Fibroblast of the aortic adventitia (primary cell): ENCODE measurements at regions not wholly inside any gene's neighbourhood (a gene's known extent, or its start where the extent isn't known, plus 50 kb on each side); places are given as distances from the start of the nearest gene placed in this dataset.

Experiments used
- DNase-seq: peaks from one replicate; pipeline ENCODE4 v3.0.0-alpha.2; 2010; ENCODE audit warnings: low read depth
- H3K4me3 ChIP-seq: 2 replicates; pipeline ENCODE4 v1.5.1; 2011; ENCODE audit warnings: low read depth, mild to moderate bottlenecking, control low read depth, low read length, moderate library complexity
- TF ChIP-seq, protein P1 (sequence below): IDR thresholded peaks from 2 replicates; pipeline ENCODE4 v1.5.1; 2011; ENCODE audit warnings: mild to moderate bottlenecking, low read length, control low read depth, inconsistent platforms; ENCODE audit not compliant: insufficient read depth

DNA sequence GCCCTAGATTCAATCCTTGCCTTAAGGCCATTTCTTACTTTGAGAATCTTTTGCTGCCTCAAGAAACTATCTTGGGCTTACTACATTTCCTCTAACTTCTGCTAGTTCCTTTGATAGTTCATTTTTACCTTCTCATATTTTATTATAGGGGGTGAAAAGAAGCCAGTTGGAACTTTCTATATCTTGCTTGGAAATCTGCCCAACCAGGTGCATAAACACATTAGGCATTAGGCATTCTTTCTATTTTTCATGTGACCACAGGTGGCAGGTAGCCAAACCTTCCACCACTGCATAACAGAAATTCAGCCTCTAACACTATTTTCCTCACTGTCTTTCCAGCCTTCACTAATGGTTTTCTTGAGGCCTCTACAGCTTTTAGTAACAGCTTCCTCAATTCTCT lies 300.0 kb upstream of the SP8 start:
- H3K4me3 ChIP-seq, result no peak overlapping the region
- DNase-seq, result no peak
- TF ChIP-seq, protein P1, sequence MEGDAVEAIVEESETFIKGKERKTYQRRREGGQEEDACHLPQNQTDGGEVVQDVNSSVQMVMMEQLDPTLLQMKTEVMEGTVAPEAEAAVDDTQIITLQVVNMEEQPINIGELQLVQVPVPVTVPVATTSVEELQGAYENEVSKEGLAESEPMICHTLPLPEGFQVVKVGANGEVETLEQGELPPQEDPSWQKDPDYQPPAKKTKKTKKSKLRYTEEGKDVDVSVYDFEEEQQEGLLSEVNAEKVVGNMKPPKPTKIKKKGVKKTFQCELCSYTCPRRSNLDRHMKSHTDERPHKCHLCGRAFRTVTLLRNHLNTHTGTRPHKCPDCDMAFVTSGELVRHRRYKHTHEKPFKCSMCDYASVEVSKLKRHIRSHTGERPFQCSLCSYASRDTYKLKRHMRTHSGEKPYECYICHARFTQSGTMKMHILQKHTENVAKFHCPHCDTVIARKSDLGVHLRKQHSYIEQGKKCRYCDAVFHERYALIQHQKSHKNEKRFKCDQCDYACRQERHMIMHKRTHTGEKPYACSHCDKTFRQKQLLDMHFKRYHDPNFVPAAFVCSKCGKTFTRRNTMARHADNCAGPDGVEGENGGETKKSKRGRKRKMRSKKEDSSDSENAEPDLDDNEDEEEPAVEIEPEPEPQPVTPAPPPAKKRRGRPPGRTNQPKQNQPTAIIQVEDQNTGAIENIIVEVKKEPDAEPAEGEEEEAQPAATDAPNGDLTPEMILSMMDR, result no peak

DNA sequence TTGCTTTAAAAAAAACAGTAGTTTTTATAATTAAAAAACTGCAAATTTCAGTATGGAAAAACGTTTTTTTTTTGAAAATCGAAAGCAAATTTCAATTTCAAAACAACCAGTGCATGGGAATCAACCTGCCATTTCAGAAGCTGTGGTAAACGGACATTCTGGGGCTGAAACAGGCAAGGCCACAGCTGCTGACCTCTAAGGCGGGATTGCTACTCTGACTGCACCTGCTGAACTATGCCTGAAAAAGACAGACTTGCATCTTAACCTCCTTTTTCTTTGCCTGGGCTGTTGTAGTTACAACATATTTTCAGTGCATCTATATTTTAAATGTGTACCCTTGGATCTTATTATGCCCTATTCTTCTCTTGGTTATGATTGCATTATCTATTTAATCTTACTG lies 303.0 kb upstream of the SP8 start:
- no peak overlapping the region for H3K4me3 ChIP-seq
- TF ChIP-seq, protein P1, result no peak
- no peak for DNase-seq

DNA sequence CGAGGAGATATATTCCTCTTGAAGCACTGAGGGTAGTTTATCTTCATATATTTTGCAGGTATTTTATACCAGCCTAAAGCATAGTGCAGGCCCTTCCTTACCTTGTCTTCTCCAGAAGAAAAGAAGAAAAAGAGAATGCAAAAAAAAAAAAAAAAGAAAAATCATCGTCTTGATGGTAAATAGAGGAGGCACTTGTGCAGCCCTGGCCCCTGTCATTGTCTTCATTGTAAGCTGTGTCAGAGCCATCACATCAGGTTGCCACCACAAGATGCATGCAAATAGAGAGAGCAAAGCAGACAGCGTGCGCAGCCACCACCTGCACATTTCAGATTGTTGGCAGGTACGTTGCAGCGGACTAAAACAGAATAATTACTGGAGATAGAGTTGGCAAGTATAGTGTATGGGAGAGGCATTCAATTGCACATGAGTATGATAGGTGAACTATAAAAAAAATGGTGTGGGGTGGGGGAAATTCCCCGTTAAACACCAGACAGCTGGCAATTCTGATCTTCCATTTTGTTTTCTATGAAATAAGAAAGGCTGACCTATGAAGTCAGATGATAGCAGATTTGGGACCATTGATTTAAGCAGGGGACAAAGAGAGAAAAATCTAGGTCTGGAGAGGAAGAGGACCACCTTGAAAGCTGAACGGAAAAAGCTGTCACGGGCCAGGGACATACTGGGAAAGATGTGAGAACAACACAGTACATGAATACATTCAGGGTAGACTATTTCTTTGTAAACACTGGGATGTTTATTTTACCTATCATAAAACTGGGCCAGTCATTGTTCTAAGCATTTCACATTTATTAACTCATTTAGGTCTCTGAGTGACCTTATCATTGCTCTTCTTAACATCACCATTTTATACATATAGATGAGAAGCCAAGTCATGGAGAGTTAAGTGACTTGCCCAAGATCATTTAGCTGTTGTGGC lies 306.3 kb upstream of the SP8 start:
- no peak overlapping the region for H3K4me3 ChIP-seq
- TF ChIP-seq, protein P1, result no peak
- DNase-seq, result no peak

DNA sequence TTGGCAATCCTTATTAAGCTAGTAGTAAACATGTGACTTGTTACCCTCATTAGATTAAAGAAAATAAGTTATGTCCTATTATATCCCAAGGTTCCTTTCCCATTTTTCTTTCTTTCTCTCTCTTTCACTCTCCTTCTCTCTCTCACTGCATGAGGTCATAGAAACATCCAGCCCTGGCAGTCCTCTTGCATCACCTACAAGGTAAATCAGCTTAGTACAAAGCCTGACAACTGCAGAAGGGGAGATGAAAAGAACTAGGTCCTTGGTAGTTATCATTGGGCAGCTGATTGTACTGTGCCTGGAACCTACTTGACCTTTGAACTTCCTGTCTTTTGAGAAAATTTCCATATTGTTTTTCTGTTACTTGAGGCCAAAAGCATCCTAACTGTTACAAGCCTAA lies 307.9 kb upstream of the SP8 start:
- TF ChIP-seq, protein P1, result no peak
- H3K4me3 ChIP-seq, result no peak overlapping the region
- no peak for DNase-seq

DNA sequence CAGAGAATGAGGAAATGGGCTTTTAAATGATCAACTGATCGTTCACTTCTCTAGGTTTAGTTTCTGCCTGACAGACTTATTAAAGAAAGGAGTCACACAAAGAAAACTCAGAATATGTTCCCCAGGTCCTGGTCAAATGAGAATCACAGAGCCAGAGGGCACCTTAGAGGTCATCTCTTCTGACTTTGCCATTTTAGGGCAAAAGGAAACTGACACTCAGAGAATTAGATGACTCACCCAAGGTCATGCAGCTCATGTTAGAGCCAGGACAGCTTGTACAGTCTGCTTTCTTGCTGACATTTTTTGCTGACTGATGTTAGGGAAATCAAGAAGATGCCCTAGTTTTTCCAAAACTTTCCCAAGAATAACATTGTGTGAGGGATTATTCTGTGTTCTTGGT lies 312.7 kb upstream of the SP8 start:
- DNase-seq, result no peak
- TF ChIP-seq, protein P1, result no peak
- H3K4me3 ChIP-seq, result no peak overlapping the region

DNA sequence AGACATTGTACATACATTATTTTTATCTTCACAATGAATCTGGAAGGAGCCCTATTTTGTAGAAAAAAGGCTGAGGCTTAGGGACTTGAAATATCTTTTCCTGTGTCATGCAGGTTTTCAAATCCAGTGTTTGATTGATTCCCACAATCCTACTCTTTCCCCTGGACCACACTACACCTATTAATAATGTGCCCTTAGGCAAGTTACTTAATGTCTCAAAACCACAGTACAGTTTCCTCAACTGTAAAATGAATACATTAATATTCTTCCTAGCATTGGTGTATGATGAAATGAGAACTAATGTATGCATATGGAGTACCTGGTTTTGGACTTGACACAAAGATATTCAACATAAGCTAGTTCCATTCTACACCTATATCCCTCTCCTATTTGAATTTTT lies 313.3 kb upstream of the SP8 start:
- TF ChIP-seq, protein P1, result no peak
- no peak for DNase-seq
- no peak overlapping the region for H3K4me3 ChIP-seq
